Parathyroid adenoma (tissue), 2 donors: ENCODE measurements at regions not wholly inside any gene's neighbourhood (a gene's known extent, or its start where the extent isn't known, plus 50 kb on each side); places are given as distances from the start of the nearest gene placed in this dataset.

Source experiments
- H2AFZ ChIP-seq: fragments of 300-600 bp; sonication (generic); one replicate; pipeline ENCODE4 v1.7.0; 2017; ENCODE audit warnings: antibody characterized with exemption, mild to moderate bottlenecking
- H3K27ac ChIP-seq: fragments of 300-600 bp; sonication (generic); one replicate; pipeline ENCODE4 v1.7.0; 2017
- H3K27me3 ChIP-seq: fragments of 300-600 bp; sonication (generic); one replicate; pipeline ENCODE4 v1.7.0; 2017; ENCODE audit warnings: low read length; ENCODE audit not compliant: control insufficient read depth, insufficient read depth
- H3K36me3 ChIP-seq: fragments of 300-600 bp; sonication (generic); one replicate; pipeline ENCODE4 v1.7.0; 2017; ENCODE audit warnings: low read length; ENCODE audit not compliant: control insufficient read depth, insufficient read depth
- H3K4me1 ChIP-seq: fragments of 300-600 bp; sonication (generic); one replicate; pipeline ENCODE4 v1.7.0; 2017; ENCODE audit warnings: control low read depth
- H3K4me2 ChIP-seq: fragments of 300-600 bp; sonication (generic); one replicate; pipeline ENCODE4 v1.7.0; 2017; ENCODE audit warnings: low read length
- H3K4me3 ChIP-seq: fragments of 300-600 bp; sonication (generic); one replicate; pipeline ENCODE4 v1.7.0; 2017; ENCODE audit warnings: low read depth, low read length
- H3K79me2 ChIP-seq: fragments of 300-600 bp; sonication (generic); one replicate; pipeline ENCODE4 v1.7.0; 2017; ENCODE audit warnings: control low read depth
- H3K9ac ChIP-seq: fragments of 300-600 bp; sonication (generic); one replicate; pipeline ENCODE4 v1.7.0; 2017; ENCODE audit warnings: mild to moderate bottlenecking
- H3K9me3 ChIP-seq: fragments of 300-600 bp; sonication (generic); one replicate; pipeline ENCODE4 v1.7.0; 2017; ENCODE audit warnings: low read length; ENCODE audit not compliant: control insufficient read depth
- CTCF ChIP-seq: fragments of 300-600 bp; sonication (generic); IDR thresholded peaks from one replicate; pipeline ENCODE4 v1.7.0; 2017; ENCODE audit warnings: antibody characterized with exemption, mild to moderate bottlenecking
- donor health status: primary hyperparathyroidism.

GRCh38 chr11:130773244-130773820 is 142.9 kb downstream of the SNX19 start:
- no peak overlapping the region for H3K27ac ChIP-seq
- TF ChIP-seq CTCF, result no peak

GRCh38 chr11:130774703-130775102 is 141.6 kb downstream of the SNX19 start:
- no peaks in the 10 kb centered on the region for H3K27me3 ChIP-seq
- H3K4me1 ChIP-seq, result no peaks in the 10 kb centered on the region
- H3K9me3 ChIP-seq, result no peaks in the 10 kb centered on the region
- no peak overlapping the region for H3K4me2 ChIP-seq
- H2AFZ ChIP-seq, result no peak overlapping the region
- no peaks in the 10 kb centered on the region for H3K36me3 ChIP-seq
- no peak overlapping the region for H3K4me3 ChIP-seq
- no peak overlapping the region for H3K27ac ChIP-seq
- no peak overlapping the region for H3K9ac ChIP-seq
- TF ChIP-seq CTCF, result no peak
- H3K79me2 ChIP-seq, result no peaks in the 10 kb centered on the region

More at GRCh38 chr11:130773244-130773820, 142.9 kb downstream of the SNX19 start:
- Histone ChIP-seq H3K4me2 (no peak overlapping the region), H3K9me3 (no peaks in the 10 kb centered on the region), H3K79me2 (no peaks in the 10 kb centered on the region), H3K36me3 (no peaks in the 10 kb centered on the region), H2AFZ (no peak overlapping the region), H3K9ac (no peak overlapping the region), H3K27me3 (no peaks in the 10 kb centered on the region), H3K4me1 (no peaks in the 10 kb centered on the region), H3K4me3 (no peak overlapping the region)

- no peaks in the 10 kb centered on the region for H3K4me1 ChIP-seq
- no peak overlapping the region for H3K4me2 ChIP-seq
- no peak overlapping the region for H2AFZ ChIP-seq
- H3K36me3 ChIP-seq, result no peaks in the 10 kb centered on the region
- H3K9ac ChIP-seq, result no peak overlapping the region
- H3K4me3 ChIP-seq, result no peak overlapping the region
- no peaks in the 10 kb centered on the region for H3K27me3 ChIP-seq
- H3K27ac ChIP-seq, result no peak overlapping the region
- TF ChIP-seq CTCF, result no peak
- no peaks in the 10 kb centered on the region for H3K9me3 ChIP-seq
- H3K79me2 ChIP-seq, result no peaks in the 10 kb centered on the region
Measured at GRCh38 chr11:130775306-130776060, 140.8 kb downstream of the SNX19 start.

- TF ChIP-seq CTCF, result no peak
- H3K9me3 ChIP-seq, result no peaks in the 10 kb centered on the region
- H2AFZ ChIP-seq, result no peak overlapping the region
- H3K79me2 ChIP-seq, result no peaks in the 10 kb centered on the region
- H3K4me1 ChIP-seq, result no peaks in the 10 kb centered on the region
- no peaks in the 10 kb centered on the region for H3K36me3 ChIP-seq
- H3K27ac ChIP-seq, result no peak overlapping the region
- no peaks in the 10 kb centered on the region for H3K27me3 ChIP-seq
- no peak overlapping the region for H3K9ac ChIP-seq
- no peak overlapping the region for H3K4me2 ChIP-seq
- no peak overlapping the region for H3K4me3 ChIP-seq
Measured at GRCh38 chr11:130776061-130776419, 140.2 kb downstream of the SNX19 start.

- H3K4me1 ChIP-seq, result peaks cover 2% of the 10 kb centered on the region
- H3K4me2 ChIP-seq, result no peak overlapping the region
- H3K9ac ChIP-seq, result no peak overlapping the region
- no peak overlapping the region for H2AFZ ChIP-seq
- no peak overlapping the region for H3K27ac ChIP-seq
- H3K4me3 ChIP-seq, result no peak overlapping the region
- no peaks in the 10 kb centered on the region for H3K36me3 ChIP-seq
- no peaks in the 10 kb centered on the region for H3K27me3 ChIP-seq
- no peak for TF ChIP-seq CTCF
- H3K79me2 ChIP-seq, result no peaks in the 10 kb centered on the region
- no peaks in the 10 kb centered on the region for H3K9me3 ChIP-seq
Measured at GRCh38 chr11:130778026-130778425, 138.3 kb downstream of the SNX19 start.
